Hepatocyte (in vitro differentiated cells): ENCODE measurements at regions not wholly inside any gene's neighbourhood (a gene's known extent, or its start where the extent isn't known, plus 50 kb on each side); places are given as distances from the start of the nearest gene placed in this dataset.

ENCODE experiments used
- DNase-seq: peaks from one replicate; pipeline ENCODE4 v3.0.0-alpha.2; 2016; ENCODE audit warnings: low spot score
- H2AFZ ChIP-seq: fragments of 200-600 bp; sonication (generic); 2 replicates; pipeline ENCODE4 v1.6.0; 2016; ENCODE audit warnings: antibody characterized with exemption, mild to moderate bottlenecking
- H3K27ac ChIP-seq: fragments of 200-600 bp; sonication (generic); 2 replicates; pipeline ENCODE4 v1.5.1; 2016; ENCODE audit warnings: mild to moderate bottlenecking
- H3K27me3 ChIP-seq: fragments of 200-600 bp; sonication (generic); 2 replicates; pipeline ENCODE4 v1.6.1; 2016
- H3K36me3 ChIP-seq: fragments of 200-600 bp; sonication (generic); replicated peaks from 2 replicates; pipeline ENCODE4 v1.5.1; 2016; ENCODE audit warnings: low read depth; ENCODE audit not compliant: insufficient read depth
- H3K4me1 ChIP-seq: fragments of 200-600 bp; sonication (generic); 2 replicates; pipeline ENCODE4 v1.5.1; 2016; ENCODE audit warnings: mild to moderate bottlenecking, moderate library complexity; ENCODE audit not compliant: insufficient read depth
- H3K4me2 ChIP-seq: fragments of 200-600 bp; sonication (generic); 2 replicates; pipeline ENCODE4 v1.6.0; 2016
- H3K4me3 ChIP-seq: fragments of 200-600 bp; sonication (generic); 2 replicates; pipeline ENCODE4 v1.5.1; 2016; ENCODE audit warnings: mild to moderate bottlenecking
- H3K79me2 ChIP-seq: fragments of 200-600 bp; sonication (generic); 2 replicates; pipeline ENCODE4 v1.6.0; 2017; ENCODE audit warnings: mild to moderate bottlenecking
- H3K9me2 ChIP-seq: fragments of 200-600 bp; sonication (generic); replicated peaks from 2 replicates; pipeline ENCODE4 v1.6.0; 2017; ENCODE audit warnings: mild to moderate bottlenecking; ENCODE audit not compliant: insufficient read depth
- H3K9me3 ChIP-seq: fragments of 200-600 bp; sonication (generic); 2 replicates; pipeline ENCODE4 v1.5.1; 2016; ENCODE audit warnings: low read depth, mild to moderate bottlenecking
- H4K20me1 ChIP-seq: fragments of 200-600 bp; sonication (generic); 2 replicates; pipeline ENCODE4 v1.6.0; 2016; ENCODE audit warnings: mild to moderate bottlenecking; ENCODE audit not compliant: insufficient read depth, poor library complexity, severe bottlenecking
- CTCF ChIP-seq: fragments of 200-600 bp; sonication (generic); IDR thresholded peaks from 2 replicates; pipeline ENCODE4 v1.5.1; 2016; ENCODE audit warnings: antibody characterized with exemption, mild to moderate bottlenecking; ENCODE audit not compliant: poor library complexity
- EZH2 ChIP-seq: fragments of 200-600 bp; sonication (generic); IDR thresholded peaks from 2 replicates; pipeline ENCODE4 v1.6.1; 2016; ENCODE audit warnings: antibody characterized with exemption, mild to moderate bottlenecking, borderline replicate concordance
- EZH2phosphoT487 ChIP-seq: fragments of 200-600 bp; sonication (generic); IDR thresholded peaks from one replicate; pipeline ENCODE4 v1.6.1; 2018; ENCODE audit warnings: antibody characterized with exemption, mild to moderate bottlenecking, low read depth, moderate library complexity; ENCODE audit not compliant: unreplicated experiment, severe bottlenecking
- WGBS: methylation state at CpG from one replicate; pipeline ENCODE4 v1.1.6; 2016; ENCODE audit warnings: low lambda C conversion rate; ENCODE audit errors: missing lambda C conversion rate; 5-methylcytosine and 5-hydroxymethylcytosine counted together

DNA sequence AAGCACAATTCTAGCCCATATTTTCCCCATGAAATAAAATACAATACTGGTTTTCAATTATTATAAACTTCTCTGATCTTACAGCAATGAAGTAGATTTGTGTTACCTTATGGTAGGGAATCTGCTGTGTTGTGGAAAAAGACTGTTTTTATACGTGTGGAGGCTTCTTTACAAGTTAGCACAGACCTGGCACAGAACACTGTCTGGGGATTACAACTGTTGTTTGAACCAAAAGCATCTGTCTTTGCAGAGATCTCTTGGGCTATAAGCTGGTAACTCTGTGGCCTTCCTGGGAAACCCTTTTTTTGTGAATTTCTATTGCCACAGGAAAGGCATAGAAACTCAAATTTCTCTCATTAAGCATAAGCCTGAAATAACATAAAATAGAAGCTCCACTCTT is 581.9 kb downstream of the TUSC7 start:
- no peak for DNase-seq
- H3K27me3 ChIP-seq, result no peaks in the 10 kb centered on the region
- H3K36me3 ChIP-seq, result no peaks in the 10 kb centered on the region
- H3K79me2 ChIP-seq, result no peaks in the 10 kb centered on the region
- no peaks in the 10 kb centered on the region for H3K9me3 ChIP-seq
- H4K20me1 ChIP-seq, result no peaks in the 10 kb centered on the region
- H3K4me2 ChIP-seq, result no peak overlapping the region
- H3K27ac ChIP-seq, result no peak overlapping the region
- WGBS, result 62% methylated on average over 1 of the region's 1 CpG
- no peaks in the 10 kb centered on the region for H3K4me1 ChIP-seq
- H3K9me2 ChIP-seq, result no peaks in the 10 kb centered on the region
- H2AFZ ChIP-seq, result no peak overlapping the region
- TF ChIP-seq EZH2, result no peak
- no peak for TF ChIP-seq CTCF
- TF ChIP-seq EZH2phosphoT487, result no peak
- H3K4me3 ChIP-seq, result no peak overlapping the region

DNA sequence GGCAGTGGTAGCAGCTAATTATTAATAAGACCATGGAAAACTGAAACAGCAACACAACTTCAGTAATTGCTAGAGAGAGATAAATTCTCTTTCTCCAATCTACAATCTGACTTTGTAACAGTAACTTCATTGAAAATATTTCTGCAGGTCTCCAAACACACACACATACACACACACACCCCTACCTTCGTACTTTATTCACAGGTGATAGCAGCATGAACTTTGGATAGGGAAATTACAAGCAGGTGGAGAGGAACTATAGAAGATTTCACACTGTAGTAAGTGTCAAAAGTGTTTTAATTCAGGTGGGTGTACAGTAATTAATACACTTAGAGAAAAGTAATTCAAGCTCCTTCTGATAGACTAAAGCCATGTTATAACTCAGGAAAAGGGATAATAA is 587.5 kb downstream of the TUSC7 start:
- TF ChIP-seq EZH2phosphoT487 (no peak), CTCF (no peak), EZH2 (no peak)
- H3K4me2 ChIP-seq, result no peak overlapping the region
- H3K79me2 ChIP-seq, result no peaks in the 10 kb centered on the region
- no peaks in the 10 kb centered on the region for H3K27me3 ChIP-seq
- no peaks in the 10 kb centered on the region for H3K9me2 ChIP-seq
- H3K27ac ChIP-seq, result no peak overlapping the region
- DNase-seq, result no peak
- H4K20me1 ChIP-seq, result no peaks in the 10 kb centered on the region
- no peaks in the 10 kb centered on the region for H3K9me3 ChIP-seq
- H3K4me1 ChIP-seq, result no peaks in the 10 kb centered on the region
- no peak overlapping the region for H3K4me3 ChIP-seq
- 78% methylated on average over 1 of the region's 1 CpG for WGBS
- H2AFZ ChIP-seq, result no peak overlapping the region
- no peaks in the 10 kb centered on the region for H3K36me3 ChIP-seq

DNA sequence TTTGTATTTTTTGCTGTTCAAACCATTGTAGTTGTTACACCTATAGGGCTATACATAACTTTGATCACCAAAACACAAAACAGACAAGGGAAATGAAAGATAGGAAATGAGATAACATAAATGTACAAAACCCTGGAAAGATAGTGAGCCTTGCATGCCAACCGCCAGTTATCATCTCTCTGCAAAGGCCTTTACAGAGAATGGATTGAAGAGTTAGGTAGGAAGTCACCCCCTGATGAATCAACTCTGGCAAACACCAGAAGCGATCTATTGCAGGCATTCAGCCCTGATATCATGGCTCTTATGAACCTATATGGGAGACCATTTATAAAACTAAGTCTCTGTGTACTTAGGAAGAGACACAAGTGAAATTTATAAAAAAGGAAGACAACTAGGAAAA is 588.0 kb downstream of the TUSC7 start:
- H3K79me2 ChIP-seq, result no peaks in the 10 kb centered on the region
- H3K4me2 ChIP-seq, result no peak overlapping the region
- no peaks in the 10 kb centered on the region for H3K9me3 ChIP-seq
- no peak overlapping the region for H3K4me3 ChIP-seq
- H3K4me1 ChIP-seq, result no peaks in the 10 kb centered on the region
- no peaks in the 10 kb centered on the region for H3K9me2 ChIP-seq
- no peak for DNase-seq
- H2AFZ ChIP-seq, result no peak overlapping the region
- H3K27ac ChIP-seq, result no peak overlapping the region
- H3K36me3 ChIP-seq, result no peaks in the 10 kb centered on the region
- TF ChIP-seq EZH2phosphoT487, result no peak
- no peak for TF ChIP-seq CTCF
- no peak for TF ChIP-seq EZH2
- 87% methylated on average over 2 of the region's 2 CpGs for WGBS
- no peaks in the 10 kb centered on the region for H4K20me1 ChIP-seq
- no peaks in the 10 kb centered on the region for H3K27me3 ChIP-seq

- Histone ChIP-seq H3K4me3 (no peak overlapping the region), H3K9me2 (no peaks in the 10 kb centered on the region), H3K27me3 (no peaks in the 10 kb centered on the region), H3K27ac (no peak overlapping the region), H3K4me1 (no peaks in the 10 kb centered on the region), H4K20me1 (no peaks in the 10 kb centered on the region), H3K9me3 (no peaks in the 10 kb centered on the region), H3K79me2 (no peaks in the 10 kb centered on the region), H3K4me2 (no peak overlapping the region), H2AFZ (no peak overlapping the region), H3K36me3 (no peaks in the 10 kb centered on the region)
- no peak for DNase-seq
- TF ChIP-seq EZH2phosphoT487 (no peak), CTCF (no peak), EZH2 (no peak)
These were observed 588.7 kb downstream of the TUSC7 start for GRCh38 chr3:117298273-117298672.
